HEK293T (cell line): ENCODE measurements at regions not wholly inside any gene's neighbourhood (a gene's known extent, or its start where the extent isn't known, plus 50 kb on each side); places are given as distances from the start of the nearest gene placed in this dataset.

ENCODE experiments used
- BHLHE40 ChIP-seq: fragments of 450-650 bp; IDR thresholded peaks from 2 replicates; pipeline ENCODE4 v1.6.1; 2016; ENCODE audit warnings: mild to moderate bottlenecking, moderate library complexity, borderline replicate concordance
- ELF4 ChIP-seq: fragments of 450-650 bp; IDR thresholded peaks from 2 replicates; pipeline ENCODE4 v1.6.1; 2017; ENCODE audit warnings: antibody characterized with exemption
- FOXA1 ChIP-seq: fragments of 450-650 bp; IDR thresholded peaks from 2 replicates; pipeline ENCODE4 v1.6.1; 2016; ENCODE audit warnings: mild to moderate bottlenecking
- FOXK2 ChIP-seq: fragments of 450-650 bp; IDR thresholded peaks from 2 replicates; pipeline ENCODE4 v1.6.1; 2016; ENCODE audit warnings: mild to moderate bottlenecking
- FOXM1 ChIP-seq: fragments of 450-650 bp; IDR thresholded peaks from 2 replicates; pipeline ENCODE4 v1.6.1; 2017; ENCODE audit warnings: mild to moderate bottlenecking, borderline replicate concordance
- HDGF ChIP-seq: fragments of 450-650 bp; IDR thresholded peaks from 2 replicates; pipeline ENCODE4 v1.6.1; 2017; ENCODE audit warnings: antibody characterized with exemption, borderline replicate concordance
- LEF1 ChIP-seq: fragments of 450-650 bp; IDR thresholded peaks from 2 replicates; pipeline ENCODE4 v1.6.1; 2017; ENCODE audit warnings: mild to moderate bottlenecking, borderline replicate concordance
- NFRKB ChIP-seq: fragments of 450-650 bp; IDR thresholded peaks from 2 replicates; pipeline ENCODE4 v1.6.1; 2016; ENCODE audit warnings: mild to moderate bottlenecking, moderate library complexity
- SP1 ChIP-seq: fragments of 450-650 bp; IDR thresholded peaks from 2 replicates; pipeline ENCODE4 v1.6.1; 2017
- SUZ12 ChIP-seq: fragments of 450-650 bp; IDR thresholded peaks from 2 replicates; pipeline ENCODE4 v1.6.1; 2016; ENCODE audit warnings: mild to moderate bottlenecking
- TF ChIP-seq, protein P1 (sequence below): fragments of 450-650 bp; IDR thresholded peaks from 2 replicates; pipeline ENCODE4 v1.6.1; 2016

DNA sequence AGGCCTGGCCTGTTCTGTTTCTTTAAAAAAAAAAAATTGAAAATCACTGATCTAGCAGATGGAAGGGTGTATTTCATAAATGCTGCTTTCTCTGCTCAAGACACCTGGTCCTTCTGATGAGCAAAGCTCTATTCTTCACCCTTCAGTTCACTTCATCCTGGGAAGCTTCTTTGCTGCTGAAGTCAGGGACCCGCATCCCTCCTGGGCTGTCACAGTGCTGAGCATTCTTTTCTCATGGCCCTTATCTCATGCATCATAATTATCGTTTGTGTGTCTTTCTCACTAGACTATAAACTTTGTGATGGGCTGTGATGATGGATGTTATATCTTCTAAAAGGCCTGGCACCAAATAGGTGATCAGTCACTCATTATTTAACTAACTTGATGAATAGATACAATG, 461.0 kb downstream of the GADD45G start:
- TF ChIP-seq ELF4 = no peak
- TF ChIP-seq SP1 = no peak
- no peak for TF ChIP-seq FOXA1
- TF ChIP-seq, protein P1, sequence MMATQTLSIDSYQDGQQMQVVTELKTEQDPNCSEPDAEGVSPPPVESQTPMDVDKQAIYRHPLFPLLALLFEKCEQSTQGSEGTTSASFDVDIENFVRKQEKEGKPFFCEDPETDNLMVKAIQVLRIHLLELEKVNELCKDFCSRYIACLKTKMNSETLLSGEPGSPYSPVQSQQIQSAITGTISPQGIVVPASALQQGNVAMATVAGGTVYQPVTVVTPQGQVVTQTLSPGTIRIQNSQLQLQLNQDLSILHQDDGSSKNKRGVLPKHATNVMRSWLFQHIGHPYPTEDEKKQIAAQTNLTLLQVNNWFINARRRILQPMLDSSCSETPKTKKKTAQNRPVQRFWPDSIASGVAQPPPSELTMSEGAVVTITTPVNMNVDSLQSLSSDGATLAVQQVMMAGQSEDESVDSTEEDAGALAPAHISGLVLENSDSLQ = no peak
- no peak for TF ChIP-seq FOXM1
- TF ChIP-seq FOXK2 = no peak
- TF ChIP-seq LEF1 = no peak
- TF ChIP-seq BHLHE40 = no peak
- TF ChIP-seq SUZ12 = no peak
- TF ChIP-seq HDGF = no peak
- no peak for TF ChIP-seq NFRKB
